Kidney tubule cell (primary cell): ENCODE measurements at regions not wholly inside any gene's neighbourhood (a gene's known extent, or its start where the extent isn't known, plus 50 kb on each side); places are given as distances from the start of the nearest gene placed in this dataset.
A peak's percentile ranks its signal among the peaks of the same experiment; 100 is the strongest.
"Not testable (repeated sequence)": the region's sequence is repeated elsewhere in the genome, so short reads cannot be mapped to it uniquely, and the experiment has no call there.

Experiments used
- DNase-seq: peaks from one replicate; pipeline ENCODE4 v3.0.0-alpha.2; 2018; ENCODE audit warnings: low spot score

GRCh38 chr18:7178568-7178967 lies 52.3 kb upstream of the LRRC30 start:
- not testable (repeated sequence) for DNase-seq

GRCh38 chr18:7177116-7177744 lies 53.7 kb upstream of the LRRC30 start:
- peak; percentile 72 for DNase-seq

- peak; percentile 49 for DNase-seq
These were observed 56.4 kb upstream of the LRRC30 start for GRCh38 chr18:7174344-7175095.

- no peak for DNase-seq
These were observed 55.6 kb upstream of the LAMA1 start for GRCh38 chr18:7173216-7173615.

GRCh38 chr18:7172611-7173010 lies 55.0 kb upstream of the LAMA1 start:
- DNase-seq = no peak

- no peak for DNase-seq
These were observed 52.7 kb upstream of the LAMA1 start for GRCh38 chr18:7170292-7170691.

- no peak for DNase-seq
These were observed 52.0 kb upstream of the LAMA1 start for GRCh38 chr18:7169601-7170000.

- DNase-seq = no peak
These were observed 50.8 kb upstream of the LAMA1 start for GRCh38 chr18:7168408-7168807.
